ENCODE measurements at regions not wholly inside any gene's neighbourhood (a gene's known extent, or its start where the extent isn't known, plus 50 kb on each side); places are given as distances from the start of the nearest gene placed in this dataset.

DNA sequence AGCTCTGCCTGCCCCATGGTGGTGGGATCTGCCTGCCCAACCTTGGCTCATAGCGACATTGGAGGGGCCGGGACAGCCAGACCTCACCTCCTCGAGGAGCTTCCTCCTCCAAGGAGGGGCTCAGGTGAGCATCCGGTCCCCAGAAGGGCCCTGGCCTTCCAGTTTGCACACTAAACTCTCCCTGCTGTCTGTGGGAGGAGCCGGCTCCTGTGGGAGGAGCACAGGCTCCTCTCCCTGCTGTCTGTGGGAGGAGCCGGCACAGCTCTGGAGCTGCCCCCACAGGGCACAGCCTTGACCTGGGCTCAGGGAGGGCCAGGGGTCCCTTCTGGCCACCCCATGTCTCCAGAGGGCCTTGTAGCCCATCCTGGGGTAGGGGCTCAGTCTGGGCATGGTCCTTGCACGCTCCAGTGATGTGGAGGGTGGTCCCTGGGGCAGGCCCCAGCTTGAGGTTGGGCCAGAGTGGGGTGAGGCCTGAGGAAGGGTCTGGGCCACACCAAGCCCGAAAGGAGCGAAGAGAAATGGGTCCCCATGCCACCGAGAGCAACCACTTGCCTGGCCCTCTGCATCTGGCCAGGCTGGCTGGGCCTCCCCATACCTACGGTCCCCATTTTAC, 147.5 kb upstream of the C14orf180 start:
- Mint-ChIP-seq H3K36me3 (ENCODE audit: insufficient read depth, unreplicated experiment) (no peaks in the 10 kb centered on the region), H3K27ac (ENCODE audit: unreplicated experiment) (no peak overlapping the region), H3K9me3 (ENCODE audit: unreplicated experiment) (no peaks in the 10 kb centered on the region), H3K4me1 (ENCODE audit: low read depth, unreplicated experiment) (no peaks in the 10 kb centered on the region), H3K27me3 (ENCODE audit: insufficient read depth, unreplicated experiment) (peaks cover 18% of the 10 kb centered on the region), H3K4me3 (ENCODE audit: unreplicated experiment) (no peak overlapping the region)
- ChIA-PET POLR2A (no interaction called here), CTCF (no interaction called here)
- TF ChIP-seq, protein P1, sequence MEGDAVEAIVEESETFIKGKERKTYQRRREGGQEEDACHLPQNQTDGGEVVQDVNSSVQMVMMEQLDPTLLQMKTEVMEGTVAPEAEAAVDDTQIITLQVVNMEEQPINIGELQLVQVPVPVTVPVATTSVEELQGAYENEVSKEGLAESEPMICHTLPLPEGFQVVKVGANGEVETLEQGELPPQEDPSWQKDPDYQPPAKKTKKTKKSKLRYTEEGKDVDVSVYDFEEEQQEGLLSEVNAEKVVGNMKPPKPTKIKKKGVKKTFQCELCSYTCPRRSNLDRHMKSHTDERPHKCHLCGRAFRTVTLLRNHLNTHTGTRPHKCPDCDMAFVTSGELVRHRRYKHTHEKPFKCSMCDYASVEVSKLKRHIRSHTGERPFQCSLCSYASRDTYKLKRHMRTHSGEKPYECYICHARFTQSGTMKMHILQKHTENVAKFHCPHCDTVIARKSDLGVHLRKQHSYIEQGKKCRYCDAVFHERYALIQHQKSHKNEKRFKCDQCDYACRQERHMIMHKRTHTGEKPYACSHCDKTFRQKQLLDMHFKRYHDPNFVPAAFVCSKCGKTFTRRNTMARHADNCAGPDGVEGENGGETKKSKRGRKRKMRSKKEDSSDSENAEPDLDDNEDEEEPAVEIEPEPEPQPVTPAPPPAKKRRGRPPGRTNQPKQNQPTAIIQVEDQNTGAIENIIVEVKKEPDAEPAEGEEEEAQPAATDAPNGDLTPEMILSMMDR (IDR thresholded peaks at IDR 0.05; ENCODE audit: insufficient read depth in 1 of 2, low read depth in 1 of 2, low read length in 1 of 2, severe bottlenecking in 1 of 2, unreplicated experiment in 1 of 2): no peak
- intact Hi-C loops (cut with micrococcal nuclease; ENCODE audit: unreplicated experiment): no loop called here
- no TSS peak for BruUV-seq (replicated peaks)
- Histone ChIP-seq H3K27me3 (replicated peaks; ENCODE audit: control insufficient read depth, insufficient read depth, low read length) (no peaks in the 10 kb centered on the region), H3K4me3 (ENCODE audit: low read depth, low read length) (no peak overlapping the region), H3K36me3 (ENCODE audit: control insufficient read depth, insufficient read depth, low read length) (no peaks in the 10 kb centered on the region), H3K9me3 (no peaks in the 10 kb centered on the region), H3K4me1 (no peaks in the 10 kb centered on the region)
- DNase-seq: no peak

DNA sequence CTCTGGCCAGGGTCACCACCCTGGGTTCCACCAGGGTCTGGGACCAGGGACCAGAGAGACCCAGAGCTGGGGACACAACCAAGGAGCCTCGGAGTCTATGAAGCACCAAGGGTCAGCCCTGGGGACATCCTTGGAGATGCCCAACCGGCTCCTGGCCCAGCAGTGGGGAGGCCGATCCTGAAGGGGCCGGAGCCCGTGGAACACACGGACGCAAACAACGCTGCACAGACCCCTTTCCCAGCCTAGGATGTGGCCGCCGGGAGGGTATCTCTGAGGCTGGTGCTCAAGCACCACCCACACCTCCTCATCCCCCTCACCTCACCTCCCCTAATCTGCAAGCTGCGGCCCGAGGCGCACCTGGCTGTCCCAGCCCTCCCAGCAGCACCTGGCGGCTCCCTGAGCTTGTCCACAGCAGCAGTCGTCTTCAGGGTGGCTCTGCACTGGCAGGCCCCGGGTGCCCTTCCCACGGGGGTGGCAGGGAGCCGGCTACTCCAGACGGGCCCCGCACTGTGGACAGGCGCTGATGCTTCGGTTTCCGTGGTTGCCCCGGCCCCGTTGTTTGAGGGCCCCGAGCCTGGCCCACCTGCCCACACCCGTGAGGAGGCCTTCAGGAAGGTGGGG, 146.8 kb upstream of the C14orf180 start:
- POLR2A ChIA-PET: no interaction called here
- Histone ChIP-seq H3K4me1 (no peaks in the 10 kb centered on the region), H3K9me3 (no peaks in the 10 kb centered on the region), H3K36me3 (ENCODE audit: control insufficient read depth, insufficient read depth, low read length) (no peaks in the 10 kb centered on the region), H3K4me3 (ENCODE audit: low read depth, low read length) (no peak overlapping the region), H3K27me3 (replicated peaks; ENCODE audit: control insufficient read depth, insufficient read depth, low read length) (no peaks in the 10 kb centered on the region)
- no TSS peak for BruUV-seq (replicated peaks)
- Mint-ChIP-seq H3K4me1 (ENCODE audit: low read depth, unreplicated experiment) (no peaks in the 10 kb centered on the region), H3K4me3 (ENCODE audit: unreplicated experiment) (no peak overlapping the region), H3K27ac (ENCODE audit: unreplicated experiment) (no peak overlapping the region), H3K27me3 (ENCODE audit: insufficient read depth, unreplicated experiment) (peaks cover 21% of the 10 kb centered on the region), H3K36me3 (ENCODE audit: insufficient read depth, unreplicated experiment) (no peaks in the 10 kb centered on the region), H3K9me3 (ENCODE audit: unreplicated experiment) (no peaks in the 10 kb centered on the region)
- DNase-seq: no peak
- CTCF ChIA-PET: no interaction called here
- intact Hi-C loops (cut with micrococcal nuclease; ENCODE audit: unreplicated experiment): no loop called here
- TF ChIP-seq, protein P1 (IDR thresholded peaks at IDR 0.05; ENCODE audit: insufficient read depth in 1 of 2, low read depth in 1 of 2, low read length in 1 of 2, severe bottlenecking in 1 of 2, unreplicated experiment in 1 of 2): no peak

DNA sequence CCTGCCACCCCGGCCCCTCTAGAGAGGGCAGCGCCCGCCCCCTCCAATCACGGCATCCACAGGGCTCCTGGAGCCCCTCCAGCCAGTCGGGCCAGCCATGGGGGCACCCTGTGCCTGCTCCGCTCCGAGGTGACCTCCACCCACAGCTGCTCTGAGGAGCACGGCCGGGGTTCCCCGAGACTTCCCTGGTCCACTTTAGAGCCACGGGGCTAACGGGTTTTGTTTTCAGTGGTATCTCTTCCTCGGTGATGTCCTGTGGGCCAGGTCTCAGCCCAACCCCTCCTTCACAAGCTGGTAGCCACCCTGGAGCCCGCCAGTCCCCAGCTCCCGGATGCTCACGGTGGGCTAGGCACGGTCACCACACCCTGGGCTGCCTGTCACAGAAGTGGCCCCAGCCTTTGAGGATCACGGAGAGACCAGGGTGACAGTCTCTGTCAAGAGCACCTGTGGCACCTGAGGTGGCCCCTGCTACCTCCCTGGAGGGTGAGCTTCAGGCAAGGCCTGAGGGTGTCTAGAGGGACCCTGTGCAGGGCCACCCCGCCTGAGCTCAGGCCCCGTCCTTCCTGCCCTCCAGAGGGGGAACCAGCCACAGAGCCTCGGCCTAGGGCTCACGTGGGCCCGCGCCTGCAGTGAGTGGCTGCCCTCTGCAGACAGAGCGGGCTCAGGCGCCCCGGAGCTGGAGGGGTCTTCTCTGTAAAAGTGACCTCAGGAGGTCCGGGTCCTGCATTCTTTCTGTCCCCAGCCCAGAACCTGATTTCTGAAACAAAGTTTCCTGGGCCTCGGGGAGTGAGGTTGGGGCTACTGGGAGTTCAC, 146.0 kb upstream of the C14orf180 start:
- Histone ChIP-seq H3K4me3 (ENCODE audit: low read depth, low read length) (no peak overlapping the region), H3K9me3 (no peaks in the 10 kb centered on the region), H3K36me3 (ENCODE audit: control insufficient read depth, insufficient read depth, low read length) (no peaks in the 10 kb centered on the region), H3K4me1 (no peaks in the 10 kb centered on the region), H3K27me3 (replicated peaks; ENCODE audit: control insufficient read depth, insufficient read depth, low read length) (no peaks in the 10 kb centered on the region)
- Mint-ChIP-seq H3K9me3 (ENCODE audit: unreplicated experiment) (no peaks in the 10 kb centered on the region), H3K4me3 (ENCODE audit: unreplicated experiment) (no peak overlapping the region), H3K36me3 (ENCODE audit: insufficient read depth, unreplicated experiment) (no peaks in the 10 kb centered on the region), H3K27me3 (ENCODE audit: insufficient read depth, unreplicated experiment) (peaks cover 19% of the 10 kb centered on the region), H3K4me1 (ENCODE audit: low read depth, unreplicated experiment) (no peaks in the 10 kb centered on the region), H3K27ac (ENCODE audit: unreplicated experiment) (no peak overlapping the region)
- DNase-seq: no peak
- TF ChIP-seq, protein P1 (IDR thresholded peaks at IDR 0.05; ENCODE audit: insufficient read depth in 1 of 2, low read depth in 1 of 2, low read length in 1 of 2, severe bottlenecking in 1 of 2, unreplicated experiment in 1 of 2): no peak
- CTCF ChIA-PET: no interaction called here
- POLR2A ChIA-PET: no interaction called here
- no TSS peak for BruUV-seq (replicated peaks)
- intact Hi-C loops (cut with micrococcal nuclease; ENCODE audit: unreplicated experiment): no loop called here
